Uterus (tissue), 2 donors: ENCODE measurements at regions not wholly inside any gene's neighbourhood (a gene's known extent, or its start where the extent isn't known, plus 50 kb on each side); places are given as distances from the start of the nearest gene placed in this dataset.

Source experiments
- POLR2A ChIP-seq, 2 donors: fragments of 450-650 bp; IDR thresholded peaks; one replicate each; pipeline ENCODE4 v1.6.1; 2016; ENCODE audit warnings: antibody characterized with exemption in 2 of 2, mild to moderate bottlenecking in 1 of 2, moderate library complexity in 1 of 2
- TF ChIP-seq, protein P1 (sequence below), 4 experiments: fragments of 200-600 bp in 2 of 4; fragments of 450-650 bp in 2 of 4; sonication (generic) in 2 of 4; IDR thresholded peaks; one replicate each; pipeline ENCODE4 v1.5.1; 2016 to 2019; ENCODE audit warnings: antibody characterized with exemption in 4 of 4, mild to moderate bottlenecking in 2 of 4, moderate library complexity in 1 of 4

DNA sequence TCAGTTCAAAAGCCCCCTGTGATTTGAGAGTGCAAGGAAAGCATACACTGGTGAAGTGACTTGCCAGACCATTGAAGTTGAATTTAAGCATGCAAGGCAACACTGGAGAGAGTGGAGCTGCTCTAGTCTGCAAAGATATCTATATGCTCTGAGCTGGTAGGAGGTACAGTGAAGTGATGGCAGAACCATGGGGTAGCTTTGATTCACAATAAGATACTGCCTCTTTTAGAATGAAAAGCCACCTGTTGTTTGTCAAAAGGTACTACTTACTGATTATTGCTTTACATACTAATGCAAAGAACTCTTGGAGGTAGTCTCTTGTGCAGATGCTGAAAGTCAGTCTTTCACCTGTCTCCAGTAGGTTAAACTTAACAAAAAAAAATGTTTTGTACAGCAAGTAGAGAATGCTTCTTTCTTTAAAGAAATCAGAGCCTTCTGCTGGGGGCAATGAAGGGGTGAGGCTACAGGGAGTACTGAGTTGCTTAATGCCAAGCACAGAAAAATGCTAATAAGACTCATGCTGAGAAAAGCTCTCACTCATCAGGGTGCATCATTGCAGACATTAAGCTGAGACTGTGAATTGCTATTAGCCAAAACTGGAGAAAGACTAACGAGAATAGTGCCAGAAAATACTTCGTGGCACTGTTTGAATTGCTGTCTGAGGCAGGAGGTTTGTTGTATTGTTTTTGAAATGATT, 1150.5 kb upstream of the TMPRSS15 start:
- TF ChIP-seq, protein P1, sequence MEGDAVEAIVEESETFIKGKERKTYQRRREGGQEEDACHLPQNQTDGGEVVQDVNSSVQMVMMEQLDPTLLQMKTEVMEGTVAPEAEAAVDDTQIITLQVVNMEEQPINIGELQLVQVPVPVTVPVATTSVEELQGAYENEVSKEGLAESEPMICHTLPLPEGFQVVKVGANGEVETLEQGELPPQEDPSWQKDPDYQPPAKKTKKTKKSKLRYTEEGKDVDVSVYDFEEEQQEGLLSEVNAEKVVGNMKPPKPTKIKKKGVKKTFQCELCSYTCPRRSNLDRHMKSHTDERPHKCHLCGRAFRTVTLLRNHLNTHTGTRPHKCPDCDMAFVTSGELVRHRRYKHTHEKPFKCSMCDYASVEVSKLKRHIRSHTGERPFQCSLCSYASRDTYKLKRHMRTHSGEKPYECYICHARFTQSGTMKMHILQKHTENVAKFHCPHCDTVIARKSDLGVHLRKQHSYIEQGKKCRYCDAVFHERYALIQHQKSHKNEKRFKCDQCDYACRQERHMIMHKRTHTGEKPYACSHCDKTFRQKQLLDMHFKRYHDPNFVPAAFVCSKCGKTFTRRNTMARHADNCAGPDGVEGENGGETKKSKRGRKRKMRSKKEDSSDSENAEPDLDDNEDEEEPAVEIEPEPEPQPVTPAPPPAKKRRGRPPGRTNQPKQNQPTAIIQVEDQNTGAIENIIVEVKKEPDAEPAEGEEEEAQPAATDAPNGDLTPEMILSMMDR (IDR thresholded peaks at IDR 0.05) = no peak
- TF ChIP-seq POLR2A (IDR thresholded peaks at IDR 0.05) = no peak
